GM12878 (cell line): ENCODE measurements at regions not wholly inside any gene's neighbourhood (a gene's known extent, or its start where the extent isn't known, plus 50 kb on each side); places are given as distances from the start of the nearest gene placed in this dataset.
"Not testable (repeated sequence)": the region's sequence is repeated elsewhere in the genome, so short reads cannot be mapped to it uniquely, and the experiment has no call there.

Experiments used
- ATAC-seq: fragments of 200-7000 bp; cut with Tn5 transposase; 3 replicates; pipeline ENCODE4 v1.9.1; 2020; ENCODE audit warnings: mild to moderate bottlenecking, moderate library complexity
- BruUV-seq: library from RNA; stranded (reverse); fragments of 400-500 nt; replicated peaks from 2 replicates; lab custom pipeline; 2021; lab: Mats Ljungman, UMichigan
- CTCF ChIA-PET: fragments of 300-600 bp; sonication (Branson Sonifier 250); formaldehyde crosslinking; extraction: SDS; loops from one replicate; lab custom pipeline; 2021; ENCODE audit warnings: inconsistent platforms; lab: Yijun Ruan, JAX
- POLR2A ChIA-PET: fragments of 350-600 bp; formaldehyde crosslinking; extraction: SDS; loops from one replicate; lab custom pipeline; 2021; ENCODE audit warnings: inconsistent platforms; lab: Charles Lee
- RAD21 ChIA-PET: fragments of 300-600 bp; sonication (Branson Sonifier 250); formaldehyde crosslinking; loops from one replicate; lab custom pipeline; 2023; ENCODE audit warnings: antibody characterized with exemption; ENCODE audit not compliant: unreplicated experiment; lab: Charles Lee
- SMC1A ChIA-PET: fragments of 300-600 bp; sonication (Branson Sonifier 250); formaldehyde crosslinking; loops from one replicate; lab custom pipeline; 2023; ENCODE audit not compliant: unreplicated experiment, uncharacterized antibody; lab: Charles Lee
- DNase-seq: peaks from one replicate; pipeline ENCODE4 v3.0.0-alpha.2; 2011; ENCODE audit warnings: low read depth, low spot score
- FAIRE-seq: peaks from 3 replicates; lab custom pipeline; 2011; peaks lifted over from hg19 to GRCh38; lab: Jason Lieb, UNC
- H2AFZ ChIP-seq: 2 replicates; pipeline ENCODE4 v1.6.0; 2011; ENCODE audit warnings: low read depth, low read length, control low read depth; ENCODE audit not compliant: control insufficient read depth
- H3K27ac ChIP-seq: 2 replicates; pipeline ENCODE4 v1.5.1; 2011; ENCODE audit warnings: control low read depth; ENCODE audit not compliant: control insufficient read depth, insufficient read depth
- H3K27me3 ChIP-seq, 2 experiments: replicated peaks in 1 of 2; 2 replicates each; pipeline versions ENCODE4 v1.6.0 to v1.6.1; 2011; ENCODE audit warnings: low read length in 1 of 2; ENCODE audit not compliant: control insufficient read depth in 2 of 2, insufficient read depth in 2 of 2
- H3K36me3 ChIP-seq, 2 experiments: 2 replicates each; pipeline ENCODE4 v1.5.1; 2011; ENCODE audit warnings: low read length in 1 of 2; ENCODE audit not compliant: control insufficient read depth in 2 of 2, insufficient read depth in 2 of 2
- H3K4me1 ChIP-seq: 2 replicates; pipeline ENCODE4 v1.6.1; 2011; ENCODE audit warnings: mild to moderate bottlenecking, low read length, moderate library complexity, mixed read lengths; ENCODE audit not compliant: control insufficient read depth, insufficient read depth
- H3K4me2 ChIP-seq: 2 replicates; pipeline ENCODE4 v1.6.0; 2011; ENCODE audit warnings: control low read depth; ENCODE audit not compliant: control insufficient read depth, insufficient read depth
- H3K4me3 ChIP-seq: fragments of 200-600 bp; sonication (generic); 2 replicates; pipeline ENCODE4 v1.5.1; 2016
- H3K79me2 ChIP-seq: 2 replicates; pipeline ENCODE4 v1.6.0; 2011; ENCODE audit warnings: low read length; ENCODE audit not compliant: control insufficient read depth, insufficient read depth
- H3K9ac ChIP-seq: 2 replicates; pipeline ENCODE4 v1.8.0; 2011; ENCODE audit warnings: low read length, control low read depth, mixed read lengths; ENCODE audit not compliant: control insufficient read depth, insufficient read depth
- H3K9me3 ChIP-seq: replicated peaks from 3 replicates; pipeline ENCODE4 v1.5.1; 2011; ENCODE audit warnings: mild to moderate bottlenecking, low read length; ENCODE audit not compliant: control insufficient read depth, insufficient read depth
- H4K20me1 ChIP-seq: 2 replicates; pipeline ENCODE4 v1.6.0; 2011; ENCODE audit not compliant: control insufficient read depth, insufficient read depth
- KDM1A ChIP-seq: fragments of 200-600 bp; sonication (generic); IDR thresholded peaks from 2 replicates; pipeline ENCODE4 v1.6.1; 2016; ENCODE audit warnings: borderline replicate concordance
- SKIL ChIP-seq: fragments of 450-650 bp; IDR thresholded peaks from 2 replicates; pipeline ENCODE4 v1.6.1; 2017; ENCODE audit warnings: mild to moderate bottlenecking, low read depth, inconsistent platforms; ENCODE audit not compliant: poor library complexity, severe bottlenecking
- TAF1 ChIP-seq: IDR thresholded peaks from 2 replicates; pipeline ENCODE4 v1.6.1; 2011; ENCODE audit warnings: mild to moderate bottlenecking, low read depth, low read length, borderline replicate concordance
- TARDBP ChIP-seq: IDR thresholded peaks from 2 replicates; pipeline ENCODE4 v1.6.1; 2016; ENCODE audit warnings: borderline replicate concordance
- WGBS: methylation state at CpG from one replicate; pipeline ENCODE4 v1.1.6; 2016; ENCODE audit warnings: low lambda C conversion rate; ENCODE audit not compliant: insufficient replicate concordance, insufficient coverage; ENCODE audit errors: missing lambda C conversion rate; 5-methylcytosine and 5-hydroxymethylcytosine counted together
- in situ Hi-C: fragments of 300-500 bp; cut with MboI; formaldehyde crosslinking; loops from 9 replicates; pipeline ENCODE4 v1.14.3; 2018; ENCODE audit warnings: mixed read lengths
- intact Hi-C: fragments of 100-400 bp; cut with micrococcal nuclease; formaldehyde crosslinking; loops from one replicate; pipeline ENCODE4 v1.14.2; 2022; ENCODE audit not compliant: unreplicated experiment

- H3K79me2 ChIP-seq, DNase-seq, H3K27ac ChIP-seq, H3K4me2 ChIP-seq, H3K4me3 ChIP-seq, H3K36me3 ChIP-seq, H4K20me1 ChIP-seq, POLR2A ChIA-PET, H3K27me3 ChIP-seq, H3K4me1 ChIP-seq, FAIRE-seq, intact Hi-C loops, H3K9me3 ChIP-seq, ATAC-seq, BruUV-seq, H3K9ac ChIP-seq, H2AFZ ChIP-seq, in situ Hi-C loops: not testable (repeated sequence)
- ChIA-PET CTCF (interaction anchor here (1.0 kb wide), 1 partner anchor 11 kb away, joined by 3 read pairs; no protein-coding TSS in a partner anchor), RAD21 (interaction anchor here (0.6 kb wide), 1 partner anchor 607 kb away, joined by 5 read pairs; no protein-coding TSS in a partner anchor), SMC1A (interaction anchor here (0.9 kb wide), 1 partner anchor 30 kb away, joined by 3 read pairs; no protein-coding TSS in a partner anchor)
- WGBS = 79% methylated on average over 39 of the region's 41 CpGs
Observed at GRCh38 chr6:21761053-21761730, 167.6 kb downstream of the SOX4 start.

- WGBS = 2% methylated on average over 2 of the region's 2 CpGs
- TF ChIP-seq TARDBP = no peak
- TF ChIP-seq KDM1A = no peak
- no peak for TF ChIP-seq SKIL
- no peak for TF ChIP-seq TAF1
- no peaks in the 10 kb centered on the region for H3K79me2 ChIP-seq
- H3K9ac ChIP-seq = no peak overlapping the region
- H4K20me1 ChIP-seq = no peaks in the 10 kb centered on the region
- ChIA-PET RAD21 (no interaction called here), SMC1A (no interaction called here), CTCF (no interaction called here), POLR2A (no interaction called here)
- intact Hi-C loops (no loop called here), in situ Hi-C loops (no loop called here)
- no peak overlapping the region for H3K4me2 ChIP-seq
- no peak for DNase-seq
- no peaks in the 10 kb centered on the region for H3K27me3 ChIP-seq
- ATAC-seq = no peak
- H3K4me1 ChIP-seq = no peaks in the 10 kb centered on the region
- FAIRE-seq = no peak
- no peaks in the 10 kb centered on the region; the same call in 2 of the 3 replicates for H3K9me3 ChIP-seq
- no peaks in the 10 kb centered on the region for H3K36me3 ChIP-seq
- H3K27ac ChIP-seq = no peak overlapping the region
- BruUV-seq = no TSS peak
- H3K4me3 ChIP-seq = no peak overlapping the region
- no peak overlapping the region for H2AFZ ChIP-seq
Observed at GRCh38 chr6:21764989-21765388, 171.4 kb downstream of the SOX4 start.
